K562 (cell line): ENCODE measurements at regions not wholly inside any gene's neighbourhood (a gene's known extent, or its start where the extent isn't known, plus 50 kb on each side); places are given as distances from the start of the nearest gene placed in this dataset.

ENCODE experiments used
- ATAC-seq: fragments of 200-7000 bp; cut with Tn5 transposase; 3 replicates; pipeline ENCODE4 v1.9.1; 2020; ENCODE audit warnings: moderate library complexity
- BruUV-seq: library from RNA; stranded (reverse); fragments of 400-500 nt; replicated peaks from 2 replicates; lab custom pipeline; 2021; lab: Mats Ljungman, UMichigan
- CTCF ChIA-PET: fragments of 300-600 bp; formaldehyde crosslinking; extraction: SDS; loops from one replicate; lab custom pipeline; 2021; ENCODE audit warnings: low intra/inter-chr PET ratio; lab: Yijun Ruan, JAX
- POLR2A ChIA-PET: fragments of 300-600, 350-650 bp; sonication (Branson Sonifier 250); formaldehyde crosslinking; extraction: SDS; loops from one replicate; lab custom pipeline; 2021; ENCODE audit warnings: antibody characterized with exemption, inconsistent platforms; lab: Yijun Ruan, JAX
- DNase-seq, 4 experiments: peaks; one replicate each; pipeline versions ENCODE4 v3.0.0 to v3.0.0-alpha.2; 2011 to 2018; ENCODE audit warnings: low spot score in 3 of 4, mixed read lengths in 3 of 4; ENCODE audit errors: extremely low read depth in 1 of 4
- FAIRE-seq: peaks from 2 replicates; lab custom pipeline; 2011; peaks lifted over from hg19 to GRCh38; lab: Jason Lieb, UNC
- H2AFZ ChIP-seq: 2 replicates; pipeline ENCODE4 v1.6.0; 2011; ENCODE audit warnings: low read depth, low read length, control low read depth, inconsistent platforms
- H3K27ac ChIP-seq: fragments of 200-600 bp; 3 replicates; pipeline ENCODE4 v1.8.0; 2011; ENCODE audit warnings: low read depth, mild to moderate bottlenecking, control low read depth, inconsistent platforms, low read length, moderate library complexity, mixed read lengths; ENCODE audit errors: extremely low read depth
- H3K27me3 ChIP-seq, 2 experiments: fragments of 300-600 bp in 1 of 2; 2 replicates in 1 of 2; 3 replicates in 1 of 2; pipeline versions ENCODE4 v1.6.0 to v1.8.0; 2011; ENCODE audit warnings: inconsistent platforms in 2 of 2, low read length in 2 of 2, mild to moderate bottlenecking in 1 of 2, mixed read lengths in 1 of 2, moderate library complexity in 1 of 2; ENCODE audit not compliant: control insufficient read depth in 2 of 2, insufficient read depth in 2 of 2
- H3K36me3 ChIP-seq: fragments of 300-600 bp; 3 replicates; pipeline ENCODE4 v1.8.0; 2011; ENCODE audit warnings: mild to moderate bottlenecking, low read length, inconsistent platforms; ENCODE audit not compliant: control insufficient read depth, insufficient read depth
- H3K4me1 ChIP-seq, 2 experiments: fragments of 200-600 bp in 1 of 2; replicated peaks in 1 of 2; 2 replicates in 1 of 2; 3 replicates in 1 of 2; pipeline versions ENCODE4 v1.5.1 to v1.8.0; 2011; ENCODE audit warnings: inconsistent platforms in 2 of 2, low read length in 2 of 2, mild to moderate bottlenecking in 1 of 2, mixed read lengths in 1 of 2, moderate library complexity in 1 of 2; ENCODE audit not compliant: control insufficient read depth in 2 of 2, insufficient read depth in 2 of 2
- H3K4me2 ChIP-seq: 2 replicates; pipeline ENCODE4 v1.6.1; 2011; ENCODE audit warnings: low read length, control low read depth, inconsistent platforms, mixed read lengths; ENCODE audit not compliant: insufficient read depth
- H3K4me3 ChIP-seq: fragments of 200-600 bp; sonication (generic), shearing (Covaris generic); 2 replicates; pipeline ENCODE4 v1.5.1; 2016; ENCODE audit warnings: control low read depth, inconsistent platforms
- H3K79me2 ChIP-seq: fragments of 200-600 bp; 3 replicates; pipeline ENCODE4 v1.8.0; 2011; ENCODE audit warnings: low read length, inconsistent platforms; ENCODE audit not compliant: control insufficient read depth, insufficient read depth
- H3K9ac ChIP-seq, 2 experiments: 2 replicates each; pipeline versions ENCODE4 v1.6.0 to v1.6.1; 2011; ENCODE audit warnings: low read depth in 2 of 2, low read length in 2 of 2, control low read depth in 1 of 2, inconsistent platforms in 1 of 2, mild to moderate bottlenecking in 1 of 2, mixed read lengths in 1 of 2; ENCODE audit not compliant: insufficient read depth in 1 of 2
- H3K9me1 ChIP-seq: one replicate; pipeline ENCODE4 v1.6.0; 2011; ENCODE audit warnings: inconsistent platforms, mild to moderate bottlenecking, low read length, moderate library complexity; ENCODE audit not compliant: control insufficient read depth, insufficient read depth
- H3K9me3 ChIP-seq: replicated peaks from 2 replicates; pipeline ENCODE4 v1.5.1; 2011; ENCODE audit warnings: low read depth, low read length, inconsistent platforms; ENCODE audit not compliant: control insufficient read depth, insufficient read depth
- H4K20me1 ChIP-seq: replicated peaks from 2 replicates; pipeline ENCODE4 v1.6.1; 2011; ENCODE audit warnings: low read length, inconsistent platforms, mixed read lengths; ENCODE audit not compliant: control insufficient read depth, insufficient read depth
- CBFA2T2 ChIP-seq: fragments of 450-650 bp; conservative IDR thresholded peaks from 2 replicates; pipeline ENCODE4 v1.6.1; 2017; ENCODE audit warnings: mild to moderate bottlenecking
- CGGBP1 ChIP-seq: fragments of 250-450 bp; sonication (Bioruptor Pico); IDR thresholded peaks from 2 replicates; pipeline ENCODE4 v1.9.0; 2021; ENCODE audit warnings: mild to moderate bottlenecking
- CXXC5 ChIP-seq: fragments of 250-450 bp; sonication (Bioruptor Pico); IDR thresholded peaks from 2 replicates; pipeline ENCODE4 v1.8.0; 2022; ENCODE audit warnings: inconsistent platforms, mild to moderate bottlenecking, moderate library complexity
- EZH2 ChIP-seq: IDR thresholded peaks from 2 replicates; pipeline ENCODE4 v1.6.1; 2012; ENCODE audit warnings: low read depth, mild to moderate bottlenecking, inconsistent platforms, low read length, borderline replicate concordance
- HLTF ChIP-seq: fragments of 450-650 bp; IDR thresholded peaks from 2 replicates; pipeline ENCODE4 v1.6.1; 2016
- HMGXB4 ChIP-seq: sonication (generic); formaldehyde crosslinking; IDR thresholded peaks from 2 replicates; pipeline ENCODE4 v1.8.1; 2023; ENCODE audit warnings: mild to moderate bottlenecking, missing genetic modification reagents
- IRF1 ChIP-seq: sonication (generic); formaldehyde crosslinking; IDR thresholded peaks from 2 replicates; pipeline ENCODE4 v1.8.0; 2022; ENCODE audit warnings: missing genetic modification reagents, mild to moderate bottlenecking, borderline replicate concordance
- KLF16 ChIP-seq: IDR thresholded peaks from 2 replicates; pipeline ENCODE4 v1.6.1; 2016; ENCODE audit warnings: antibody characterized with exemption
- LCOR ChIP-seq: sonication (generic); formaldehyde crosslinking; IDR thresholded peaks from 2 replicates; pipeline ENCODE4 v1.8.0; 2022; ENCODE audit warnings: mild to moderate bottlenecking, missing genetic modification reagents
- MYC ChIP-seq, 2 experiments: fragments of 250-450 bp in 1 of 2; sonication (Bioruptor Pico) in 1 of 2; IDR thresholded peaks; 2 replicates each; pipeline versions ENCODE4 v1.5.1 to v1.6.1; 2012 to 2021; ENCODE audit warnings: low read depth in 2 of 2, borderline replicate concordance in 1 of 2, improper control_type of control experiment in 1 of 2, low read length in 1 of 2, mild to moderate bottlenecking in 1 of 2, moderate library complexity in 1 of 2
- NR1H2 ChIP-seq: sonication (generic); formaldehyde crosslinking; IDR thresholded peaks from 2 replicates; pipeline ENCODE4 v1.4.0; 2020; ENCODE audit warnings: mild to moderate bottlenecking, missing genetic modification reagents
- RFX7 ChIP-seq: fragments of 250-450 bp; sonication (Bioruptor Pico); IDR thresholded peaks from 2 replicates; pipeline ENCODE4 v1.5.1; 2021; ENCODE audit warnings: mild to moderate bottlenecking
- STAG1 ChIP-seq: sonication (generic); formaldehyde crosslinking; IDR thresholded peaks from 2 replicates; pipeline ENCODE4 v1.5.0; 2020; ENCODE audit warnings: missing genetic modification reagents, borderline replicate concordance
- XRCC3 ChIP-seq: fragments of 450-650 bp; IDR thresholded peaks from 2 replicates; pipeline ENCODE4 v1.6.1; 2017; ENCODE audit warnings: mild to moderate bottlenecking, moderate library complexity
- ZNF146 ChIP-seq: IDR thresholded peaks from one replicate; pipeline ENCODE4 v1.6.1; 2018; ENCODE audit warnings: missing compliant biosample characterization; ENCODE audit not compliant: unreplicated experiment
- ZNF324 ChIP-seq: fragments of 250-450 bp; sonication (Bioruptor Pico); IDR thresholded peaks from 2 replicates; pipeline ENCODE4 v1.4.0; 2020; ENCODE audit warnings: mild to moderate bottlenecking
- ZNF354B ChIP-seq: fragments of 250-450 bp; sonication (Bioruptor Pico); IDR thresholded peaks from 2 replicates; pipeline ENCODE4 v1.4.0; 2020
- whole genome bisulfite sequencing: fragments of 100-300 bp; shearing (Covaris generic); methylation state at CpG from one replicate; pipeline ENCODE4 v1.1.6; 2016; ENCODE audit warnings: low coverage, mixed read lengths; ENCODE audit not compliant: insufficient coverage; ENCODE audit errors: missing lambda C conversion rate; 5-methylcytosine and 5-hydroxymethylcytosine counted together
- in situ Hi-C: fragments of 300-500 bp; cut with MboI; formaldehyde crosslinking; loops from 4 replicates; pipeline ENCODE4 v1.15.0; 2018; ENCODE audit warnings: inconsistent platforms, mixed read lengths
- intact Hi-C: fragments of 100-400 bp; cut with micrococcal nuclease; formaldehyde crosslinking; loops from 2 replicates; pipeline ENCODE4 v1.14.2; 2022

- in situ Hi-C loops (no loop called here), intact Hi-C loops (no loop called here)
- Histone ChIP-seq H3K36me3 (no peaks in the 10 kb centered on the region), H3K9me1 (no peaks in the 10 kb centered on the region), H3K27me3 (no peaks in the 10 kb centered on the region), H3K4me1 (no peaks in the 10 kb centered on the region), H3K79me2 (no peaks in the 10 kb centered on the region), H3K9ac (no peak overlapping the region), H4K20me1 (no peaks in the 10 kb centered on the region), H3K9me3 (no peaks in the 10 kb centered on the region), H3K4me2 (no peak overlapping the region), H3K4me3 (no peak overlapping the region), H2AFZ (no peak overlapping the region), H3K27ac (no peak overlapping the region)
- DNase-seq, result no peak
- TF ChIP-seq CXXC5, result no peak
- TF ChIP-seq ZNF354B (CRISPR knock-in tag), result no peak
- no peak for TF ChIP-seq STAG1 (CRISPR knock-in tag)
- TF ChIP-seq CBFA2T2, result no peak
- no peak for TF ChIP-seq MYC (IDR thresholded peaks at IDR 0.05; ENCODE audit: low read depth, low read length)
- no peak for TF ChIP-seq MYC (CRISPR knock-in tag; IDR thresholded peaks at IDR 0.05; ENCODE audit: borderline replicate concordance, low read depth)
- TF ChIP-seq IRF1 (CRISPR knock-in tag), result no peak
- TF ChIP-seq HMGXB4, result no peak
- TF ChIP-seq NR1H2 (CRISPR knock-in tag), result no peak
- TF ChIP-seq CGGBP1 (CRISPR knock-in tag), result no peak
- no peak for TF ChIP-seq ZNF324 (CRISPR knock-in tag)
- TF ChIP-seq XRCC3, result no peak
- no peak for TF ChIP-seq ZNF146
- no peak for TF ChIP-seq RFX7 (CRISPR knock-in tag)
- no peak for TF ChIP-seq KLF16
- TF ChIP-seq LCOR, result no peak
- TF ChIP-seq EZH2, result no peak
- TF ChIP-seq HLTF, result no peak
- no TSS peak for BruUV-seq
- WGBS, result 0% methylated on average over 2 of the region's 2 CpGs
- ChIA-PET CTCF (no interaction called here), POLR2A (no interaction called here)
- no peak for ATAC-seq
- no peak for FAIRE-seq
These were observed 302.0 kb downstream of the DIPK2A start for GRCh38 chr3:144273601-144274000.
